ENCODE measurements at regions not wholly inside any gene's neighbourhood (a gene's known extent, or its start where the extent isn't known, plus 50 kb on each side); places are given as distances from the start of the nearest gene placed in this dataset.

DNA sequence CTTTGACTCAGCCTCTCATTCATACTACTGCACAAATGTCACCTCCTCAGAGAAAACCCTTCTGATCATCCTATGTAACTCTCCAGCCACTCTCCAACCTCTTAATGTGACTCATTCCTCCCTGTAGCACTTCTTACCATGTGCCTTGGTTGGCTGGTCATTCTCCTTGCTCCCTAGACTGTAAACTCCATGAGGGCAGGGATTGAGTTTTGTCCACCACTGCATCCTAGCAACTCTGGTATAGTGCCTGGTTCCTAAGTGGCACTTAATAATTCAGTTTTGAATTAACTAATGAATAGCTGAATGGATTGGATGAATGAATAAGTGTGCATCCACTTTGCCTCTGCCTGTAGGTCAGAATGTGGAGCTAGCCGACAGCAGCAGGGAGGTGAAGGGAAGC lies 202.5 kb upstream of the HES1 start:
- H3K4me1 ChIP-seq (ENCODE audit: control insufficient read depth in 4 of 4, insufficient read depth in 4 of 4, low read length in 3 of 4), result no peaks in the 10 kb centered on the region
- H3K4me3 ChIP-seq (ENCODE audit: low read depth in 1 of 3, low read length in 3 of 3), result no peak overlapping the region
- H3K27ac ChIP-seq (ENCODE audit: low read depth in 1 of 2, low read length in 2 of 2), result no peak overlapping the region
- WGBS, result 95% methylated on average over 1 of the region's 1 CpG
- DNase-seq (ENCODE audit: low spot score), result no peak
- no peaks in the 10 kb centered on the region for H3K27me3 ChIP-seq (ENCODE audit: control insufficient read depth in 4 of 4, insufficient read depth in 4 of 4, low read length in 3 of 4)
- TF ChIP-seq HNF4A (conservative IDR thresholded peaks at IDR 0.05) (no peak), TAF1 (conservative IDR thresholded peaks at IDR 0.05) (no peak), NR2F2 (IDR thresholded peaks at IDR 0.05) (no peak), EGR1 (IDR thresholded peaks at IDR 0.05; ENCODE audit: low read depth in 2 of 2) (no peak)
- TF ChIP-seq, protein P1, sequence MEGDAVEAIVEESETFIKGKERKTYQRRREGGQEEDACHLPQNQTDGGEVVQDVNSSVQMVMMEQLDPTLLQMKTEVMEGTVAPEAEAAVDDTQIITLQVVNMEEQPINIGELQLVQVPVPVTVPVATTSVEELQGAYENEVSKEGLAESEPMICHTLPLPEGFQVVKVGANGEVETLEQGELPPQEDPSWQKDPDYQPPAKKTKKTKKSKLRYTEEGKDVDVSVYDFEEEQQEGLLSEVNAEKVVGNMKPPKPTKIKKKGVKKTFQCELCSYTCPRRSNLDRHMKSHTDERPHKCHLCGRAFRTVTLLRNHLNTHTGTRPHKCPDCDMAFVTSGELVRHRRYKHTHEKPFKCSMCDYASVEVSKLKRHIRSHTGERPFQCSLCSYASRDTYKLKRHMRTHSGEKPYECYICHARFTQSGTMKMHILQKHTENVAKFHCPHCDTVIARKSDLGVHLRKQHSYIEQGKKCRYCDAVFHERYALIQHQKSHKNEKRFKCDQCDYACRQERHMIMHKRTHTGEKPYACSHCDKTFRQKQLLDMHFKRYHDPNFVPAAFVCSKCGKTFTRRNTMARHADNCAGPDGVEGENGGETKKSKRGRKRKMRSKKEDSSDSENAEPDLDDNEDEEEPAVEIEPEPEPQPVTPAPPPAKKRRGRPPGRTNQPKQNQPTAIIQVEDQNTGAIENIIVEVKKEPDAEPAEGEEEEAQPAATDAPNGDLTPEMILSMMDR (IDR thresholded peaks at IDR 0.05; ENCODE audit: low read depth, low read length, missing input control), result no peak
- H3K9me3 ChIP-seq (ENCODE audit: control insufficient read depth in 4 of 4, low read length in 3 of 4), result no peaks in the 10 kb centered on the region
- no peaks in the 10 kb centered on the region for H3K36me3 ChIP-seq (ENCODE audit: control insufficient read depth in 4 of 4, insufficient read depth in 3 of 4, low read depth in 1 of 4, low read length in 3 of 4)
- H3K9ac ChIP-seq (ENCODE audit: low read depth in 1 of 2, low read length in 2 of 2), result no peak overlapping the region

DNA sequence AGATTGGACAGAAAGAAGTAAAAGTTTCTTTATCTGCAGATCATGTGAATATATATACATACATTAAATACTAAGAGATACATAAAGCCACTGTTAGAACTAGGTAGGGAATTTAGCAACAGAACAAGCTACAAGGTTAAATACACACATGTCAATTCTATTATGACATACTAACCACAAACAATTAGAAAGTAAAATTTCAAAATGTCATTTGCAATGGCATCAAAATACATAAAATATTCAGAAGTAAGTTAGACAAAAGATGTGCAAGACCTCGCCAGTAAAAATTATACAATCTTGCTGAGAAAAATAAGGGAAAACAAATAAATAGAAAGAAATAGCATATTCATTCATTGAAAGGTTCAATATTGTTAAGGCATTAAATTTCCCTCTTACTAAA lies 200.0 kb upstream of the HES1 start:
- H3K9me3 ChIP-seq (ENCODE audit: control insufficient read depth in 4 of 4, low read length in 3 of 4), result no peaks in the 10 kb centered on the region
- H3K9ac ChIP-seq (ENCODE audit: low read depth in 1 of 2, low read length in 2 of 2), result no peak overlapping the region
- H3K4me1 ChIP-seq (ENCODE audit: control insufficient read depth in 4 of 4, insufficient read depth in 4 of 4, low read length in 3 of 4), result no peaks in the 10 kb centered on the region
- H3K27ac ChIP-seq (ENCODE audit: low read depth in 1 of 2, low read length in 2 of 2), result no peak overlapping the region
- TF ChIP-seq, protein P2, sequence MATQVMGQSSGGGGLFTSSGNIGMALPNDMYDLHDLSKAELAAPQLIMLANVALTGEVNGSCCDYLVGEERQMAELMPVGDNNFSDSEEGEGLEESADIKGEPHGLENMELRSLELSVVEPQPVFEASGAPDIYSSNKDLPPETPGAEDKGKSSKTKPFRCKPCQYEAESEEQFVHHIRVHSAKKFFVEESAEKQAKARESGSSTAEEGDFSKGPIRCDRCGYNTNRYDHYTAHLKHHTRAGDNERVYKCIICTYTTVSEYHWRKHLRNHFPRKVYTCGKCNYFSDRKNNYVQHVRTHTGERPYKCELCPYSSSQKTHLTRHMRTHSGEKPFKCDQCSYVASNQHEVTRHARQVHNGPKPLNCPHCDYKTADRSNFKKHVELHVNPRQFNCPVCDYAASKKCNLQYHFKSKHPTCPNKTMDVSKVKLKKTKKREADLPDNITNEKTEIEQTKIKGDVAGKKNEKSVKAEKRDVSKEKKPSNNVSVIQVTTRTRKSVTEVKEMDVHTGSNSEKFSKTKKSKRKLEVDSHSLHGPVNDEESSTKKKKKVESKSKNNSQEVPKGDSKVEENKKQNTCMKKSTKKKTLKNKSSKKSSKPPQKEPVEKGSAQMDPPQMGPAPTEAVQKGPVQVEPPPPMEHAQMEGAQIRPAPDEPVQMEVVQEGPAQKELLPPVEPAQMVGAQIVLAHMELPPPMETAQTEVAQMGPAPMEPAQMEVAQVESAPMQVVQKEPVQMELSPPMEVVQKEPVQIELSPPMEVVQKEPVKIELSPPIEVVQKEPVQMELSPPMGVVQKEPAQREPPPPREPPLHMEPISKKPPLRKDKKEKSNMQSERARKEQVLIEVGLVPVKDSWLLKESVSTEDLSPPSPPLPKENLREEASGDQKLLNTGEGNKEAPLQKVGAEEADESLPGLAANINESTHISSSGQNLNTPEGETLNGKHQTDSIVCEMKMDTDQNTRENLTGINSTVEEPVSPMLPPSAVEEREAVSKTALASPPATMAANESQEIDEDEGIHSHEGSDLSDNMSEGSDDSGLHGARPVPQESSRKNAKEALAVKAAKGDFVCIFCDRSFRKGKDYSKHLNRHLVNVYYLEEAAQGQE (IDR thresholded peaks at IDR 0.05), result no peak
- TF ChIP-seq, protein P3, sequence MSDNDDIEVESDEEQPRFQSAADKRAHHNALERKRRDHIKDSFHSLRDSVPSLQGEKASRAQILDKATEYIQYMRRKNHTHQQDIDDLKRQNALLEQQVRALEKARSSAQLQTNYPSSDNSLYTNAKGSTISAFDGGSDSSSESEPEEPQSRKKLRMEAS (IDR thresholded peaks at IDR 0.05), result no peak
- TF ChIP-seq HNF4A (conservative IDR thresholded peaks at IDR 0.05) (no peak), HNF4G (IDR thresholded peaks at IDR 0.05) (no peak), JUND (IDR thresholded peaks at IDR 0.05) (no peak), SP1 (IDR thresholded peaks at IDR 0.05) (no peak), FOXA2 (IDR thresholded peaks at IDR 0.05) (no peak), EGR1 (IDR thresholded peaks at IDR 0.05; ENCODE audit: low read depth in 2 of 2) (no peak)
- TF ChIP-seq, protein P4, sequence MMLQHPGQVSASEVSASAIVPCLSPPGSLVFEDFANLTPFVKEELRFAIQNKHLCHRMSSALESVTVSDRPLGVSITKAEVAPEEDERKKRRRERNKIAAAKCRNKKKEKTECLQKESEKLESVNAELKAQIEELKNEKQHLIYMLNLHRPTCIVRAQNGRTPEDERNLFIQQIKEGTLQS (IDR thresholded peaks at IDR 0.05), result no peak
- WGBS, result 86% methylated on average over 1 of the region's 1 CpG
- H3K4me3 ChIP-seq (ENCODE audit: low read depth in 1 of 3, low read length in 3 of 3), result no peak overlapping the region
- no peaks in the 10 kb centered on the region for H3K27me3 ChIP-seq (ENCODE audit: control insufficient read depth in 4 of 4, insufficient read depth in 4 of 4, low read length in 3 of 4)
- DNase-seq (ENCODE audit: low spot score), result no peak
- no peaks in the 10 kb centered on the region for H3K36me3 ChIP-seq (ENCODE audit: control insufficient read depth in 4 of 4, insufficient read depth in 3 of 4, low read depth in 1 of 4, low read length in 3 of 4)

DNA sequence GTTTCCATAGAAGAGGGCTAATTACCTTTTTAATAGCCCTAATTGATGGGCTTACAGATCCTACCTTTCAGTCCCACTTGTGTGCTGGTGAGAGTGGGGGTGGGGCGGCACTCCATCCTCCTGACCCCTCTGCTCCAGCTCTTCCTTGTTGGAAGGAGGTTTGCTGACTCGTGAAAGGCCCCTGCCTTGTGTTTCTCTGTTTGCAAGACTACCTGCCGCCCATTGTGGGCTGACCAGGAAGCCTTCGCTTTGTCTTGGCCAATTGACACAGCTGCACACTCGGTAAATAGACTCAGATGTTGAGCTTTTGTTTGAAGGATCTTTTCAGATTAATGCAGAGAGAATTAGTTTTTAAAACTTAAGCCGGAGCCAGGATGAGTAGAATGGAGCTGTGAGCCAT lies 197.3 kb upstream of the HES1 start:
- H3K4me3 ChIP-seq (ENCODE audit: low read depth in 1 of 3, low read length in 3 of 3), result no peak overlapping the region
- no peak for DNase-seq (ENCODE audit: low spot score)
- no peak overlapping the region for H3K9ac ChIP-seq (ENCODE audit: low read depth in 1 of 2, low read length in 2 of 2)
- H3K9me3 ChIP-seq (ENCODE audit: control insufficient read depth in 4 of 4, low read length in 3 of 4), result no peaks in the 10 kb centered on the region
- no peak for TF ChIP-seq RXRA (IDR thresholded peaks at IDR 0.05)
- no peak for TF ChIP-seq HNF4A (conservative IDR thresholded peaks at IDR 0.05)
- TF ChIP-seq FOXA1 (IDR thresholded peaks at IDR 0.05), result no peak
- no peak for TF ChIP-seq EGR1 (IDR thresholded peaks at IDR 0.05; ENCODE audit: low read depth in 2 of 2)
- whole genome bisulfite sequencing, result 79% methylated on average over 6 of the region's 6 CpGs
- no peak overlapping the region for H3K27ac ChIP-seq (ENCODE audit: low read depth in 1 of 2, low read length in 2 of 2)
- no peaks in the 10 kb centered on the region for H3K27me3 ChIP-seq (ENCODE audit: control insufficient read depth in 4 of 4, insufficient read depth in 4 of 4, low read length in 3 of 4)
- H3K4me1 ChIP-seq (ENCODE audit: control insufficient read depth in 4 of 4, insufficient read depth in 4 of 4, low read length in 3 of 4), result no peaks in the 10 kb centered on the region
- H3K36me3 ChIP-seq (ENCODE audit: control insufficient read depth in 4 of 4, insufficient read depth in 3 of 4, low read depth in 1 of 4, low read length in 3 of 4), result no peaks in the 10 kb centered on the region

Data from liver (tissue), 8 donors.